K562 (cell line): ENCODE measurements at regions not wholly inside any gene's neighbourhood (a gene's known extent, or its start where the extent isn't known, plus 50 kb on each side); places are given as distances from the start of the nearest gene placed in this dataset.

Experiments used
- ATAC-seq: fragments of 200-7000 bp; cut with Tn5 transposase; 3 replicates; pipeline ENCODE4 v1.9.1; 2020; ENCODE audit warnings: moderate library complexity
- BruUV-seq: library from RNA; stranded (reverse); fragments of 400-500 nt; replicated peaks from 2 replicates; lab custom pipeline; 2021; lab: Mats Ljungman, UMichigan
- CTCF ChIA-PET: fragments of 300-600 bp; formaldehyde crosslinking; extraction: SDS; loops from one replicate; lab custom pipeline; 2021; ENCODE audit warnings: low intra/inter-chr PET ratio; lab: Yijun Ruan, JAX
- POLR2A ChIA-PET: fragments of 300-600, 350-650 bp; sonication (Branson Sonifier 250); formaldehyde crosslinking; extraction: SDS; loops from one replicate; lab custom pipeline; 2021; ENCODE audit warnings: antibody characterized with exemption, inconsistent platforms; lab: Yijun Ruan, JAX
- DNase-seq, 4 experiments: peaks; one replicate each; pipeline versions ENCODE4 v3.0.0 to v3.0.0-alpha.2; 2011 to 2018; ENCODE audit warnings: low spot score in 3 of 4, mixed read lengths in 3 of 4; ENCODE audit errors: extremely low read depth in 1 of 4
- FAIRE-seq: peaks from 2 replicates; lab custom pipeline; 2011; peaks lifted over from hg19 to GRCh38; lab: Jason Lieb, UNC
- H2AFZ ChIP-seq: 2 replicates; pipeline ENCODE4 v1.6.0; 2011; ENCODE audit warnings: low read depth, low read length, control low read depth, inconsistent platforms
- H3K27ac ChIP-seq: fragments of 200-600 bp; 3 replicates; pipeline ENCODE4 v1.8.0; 2011; ENCODE audit warnings: low read depth, mild to moderate bottlenecking, control low read depth, inconsistent platforms, low read length, moderate library complexity, mixed read lengths; ENCODE audit errors: extremely low read depth
- H3K27me3 ChIP-seq, 2 experiments: fragments of 300-600 bp in 1 of 2; 2 replicates in 1 of 2; 3 replicates in 1 of 2; pipeline versions ENCODE4 v1.6.0 to v1.8.0; 2011; ENCODE audit warnings: inconsistent platforms in 2 of 2, low read length in 2 of 2, mild to moderate bottlenecking in 1 of 2, mixed read lengths in 1 of 2, moderate library complexity in 1 of 2; ENCODE audit not compliant: control insufficient read depth in 2 of 2, insufficient read depth in 2 of 2
- H3K36me3 ChIP-seq: fragments of 300-600 bp; 3 replicates; pipeline ENCODE4 v1.8.0; 2011; ENCODE audit warnings: mild to moderate bottlenecking, low read length, inconsistent platforms; ENCODE audit not compliant: control insufficient read depth, insufficient read depth
- H3K4me1 ChIP-seq, 2 experiments: fragments of 200-600 bp in 1 of 2; replicated peaks in 1 of 2; 2 replicates in 1 of 2; 3 replicates in 1 of 2; pipeline versions ENCODE4 v1.5.1 to v1.8.0; 2011; ENCODE audit warnings: inconsistent platforms in 2 of 2, low read length in 2 of 2, mild to moderate bottlenecking in 1 of 2, mixed read lengths in 1 of 2, moderate library complexity in 1 of 2; ENCODE audit not compliant: control insufficient read depth in 2 of 2, insufficient read depth in 2 of 2
- H3K4me2 ChIP-seq: 2 replicates; pipeline ENCODE4 v1.6.1; 2011; ENCODE audit warnings: low read length, control low read depth, inconsistent platforms, mixed read lengths; ENCODE audit not compliant: insufficient read depth
- H3K4me3 ChIP-seq: fragments of 200-600 bp; sonication (generic), shearing (Covaris generic); 2 replicates; pipeline ENCODE4 v1.5.1; 2016; ENCODE audit warnings: control low read depth, inconsistent platforms
- H3K79me2 ChIP-seq: fragments of 200-600 bp; 3 replicates; pipeline ENCODE4 v1.8.0; 2011; ENCODE audit warnings: low read length, inconsistent platforms; ENCODE audit not compliant: control insufficient read depth, insufficient read depth
- H3K9ac ChIP-seq, 2 experiments: 2 replicates each; pipeline versions ENCODE4 v1.6.0 to v1.6.1; 2011; ENCODE audit warnings: low read depth in 2 of 2, low read length in 2 of 2, control low read depth in 1 of 2, inconsistent platforms in 1 of 2, mild to moderate bottlenecking in 1 of 2, mixed read lengths in 1 of 2; ENCODE audit not compliant: insufficient read depth in 1 of 2
- H3K9me1 ChIP-seq: one replicate; pipeline ENCODE4 v1.6.0; 2011; ENCODE audit warnings: inconsistent platforms, mild to moderate bottlenecking, low read length, moderate library complexity; ENCODE audit not compliant: control insufficient read depth, insufficient read depth
- H3K9me3 ChIP-seq: replicated peaks from 2 replicates; pipeline ENCODE4 v1.5.1; 2011; ENCODE audit warnings: low read depth, low read length, inconsistent platforms; ENCODE audit not compliant: control insufficient read depth, insufficient read depth
- H4K20me1 ChIP-seq: replicated peaks from 2 replicates; pipeline ENCODE4 v1.6.1; 2011; ENCODE audit warnings: low read length, inconsistent platforms, mixed read lengths; ENCODE audit not compliant: control insufficient read depth, insufficient read depth
- CBX1 ChIP-seq: sonication (generic); IDR thresholded peaks from 2 replicates; pipeline ENCODE4 v1.6.1; 2016; ENCODE audit warnings: antibody characterized with exemption, low read depth, mild to moderate bottlenecking
- KLF16 ChIP-seq: IDR thresholded peaks from 2 replicates; pipeline ENCODE4 v1.6.1; 2016; ENCODE audit warnings: antibody characterized with exemption
- RBM15 ChIP-seq: fragments of 200-400 bp; formaldehyde crosslinking; IDR thresholded peaks from 2 replicates; pipeline ENCODE4 v1.6.1; 2018; ENCODE audit warnings: mild to moderate bottlenecking, low read length, moderate library complexity; ENCODE audit not compliant: insufficient read depth
- ZMIZ1 ChIP-seq, 2 experiments: fragments of 150-350 bp in 1 of 2; IDR thresholded peaks; 2 replicates each; pipeline ENCODE4 v1.6.1; 2012 to 2016; ENCODE audit warnings: low read depth in 2 of 2, low read length in 2 of 2, mild to moderate bottlenecking in 1 of 2, moderate library complexity in 1 of 2
- in situ Hi-C: fragments of 300-500 bp; cut with MboI; formaldehyde crosslinking; loops from 4 replicates; pipeline ENCODE4 v1.15.0; 2018; ENCODE audit warnings: inconsistent platforms, mixed read lengths
- intact Hi-C: fragments of 100-400 bp; cut with micrococcal nuclease; formaldehyde crosslinking; loops from 2 replicates; pipeline ENCODE4 v1.14.2; 2022

GRCh38 chr5:97752871-97753270 is 569.8 kb upstream of the RIOK2 start:
- Histone ChIP-seq H3K4me2 (no peak overlapping the region), H3K79me2 (no peaks in the 10 kb centered on the region), H3K4me1 (no peaks in the 10 kb centered on the region), H3K9ac (no peak overlapping the region), H3K27ac (no peak overlapping the region), H3K36me3 (no peaks in the 10 kb centered on the region), H3K9me3 (no peaks in the 10 kb centered on the region), H2AFZ (no peak overlapping the region), H3K27me3 (no peaks in the 10 kb centered on the region), H4K20me1 (no peaks in the 10 kb centered on the region), H3K9me1 (no peaks in the 10 kb centered on the region), H3K4me3 (no peak overlapping the region)
- FAIRE-seq (no peak), DNase-seq (no peak), ATAC-seq (no peak)
- in situ Hi-C loops (no loop called here), intact Hi-C loops (no loop called here)
- CTCF ChIA-PET, result no interaction called here
- TF ChIP-seq CBX1 (no peak), RBM15 (no peak), ZMIZ1 (IDR thresholded peaks at IDR 0.05; ENCODE audit: low read depth in 2 of 2, low read length in 2 of 2) (no peak), KLF16 (no peak)
- no TSS peak for BruUV-seq
- POLR2A ChIA-PET, result no interaction called here
